Mesenteric fat pad (tissue), 1 donor: ENCODE measurements at regions not wholly inside any gene's neighbourhood (a gene's known extent, or its start where the extent isn't known, plus 50 kb on each side); places are given as distances from the start of the nearest gene placed in this dataset.

Experiments used
- DNase-seq: peaks from one replicate; pipeline ENCODE4 v3.0.0-alpha.2; 2020; ENCODE audit warnings: low spot score
- donor health status: DM: yes; HTN: yes; CAD: no.

GRCh38 chr16:64469906-64470702 lies 651.8 kb downstream of the CDH11 start:
- DNase-seq = no peak

- no peak for DNase-seq
These were observed 652.5 kb downstream of the CDH11 start for GRCh38 chr16:64469351-64469750.

GRCh38 chr16:64468515-64469090 lies 653.3 kb downstream of the CDH11 start:
- no peak for DNase-seq

GRCh38 chr16:64459821-64460220 lies 662.0 kb downstream of the CDH11 start:
- no peak for DNase-seq

GRCh38 chr16:64459402-64459801 lies 662.5 kb downstream of the CDH11 start:
- DNase-seq = no peak

- no peak for DNase-seq
These were observed 666.6 kb downstream of the CDH11 start for GRCh38 chr16:64455275-64455674.

GRCh38 chr16:64453646-64454045 lies 668.2 kb downstream of the CDH11 start:
- no peak for DNase-seq

GRCh38 chr16:64452446-64452845 lies 669.4 kb downstream of the CDH11 start:
- no peak for DNase-seq

GRCh38 chr16:64450177-64450576 lies 671.7 kb downstream of the CDH11 start:
- no peak for DNase-seq

- DNase-seq = no peak
These were observed 672.4 kb downstream of the CDH11 start for GRCh38 chr16:64449506-64449905.

GRCh38 chr16:64445649-64446048 lies 676.2 kb downstream of the CDH11 start:
- DNase-seq = no peak

GRCh38 chr16:64445245-64445644 lies 676.6 kb downstream of the CDH11 start:
- DNase-seq = no peak

GRCh38 chr16:64440421-64440831 lies 681.4 kb downstream of the CDH11 start:
- no peak for DNase-seq

- DNase-seq = no peak
These were observed 681.9 kb downstream of the CDH11 start for GRCh38 chr16:64440005-64440404.

- DNase-seq = no peak
These were observed 684.0 kb downstream of the CDH11 start for GRCh38 chr16:64437706-64438324.

- no peak for DNase-seq
These were observed 687.3 kb downstream of the CDH11 start for GRCh38 chr16:64434526-64435069.

GRCh38 chr16:64428463-64429113 lies 693.3 kb downstream of the CDH11 start:
- no peak for DNase-seq

- no peak for DNase-seq
These were observed 695.7 kb downstream of the CDH11 start for GRCh38 chr16:64426131-64426666.

- no peak for DNase-seq
These were observed 696.5 kb downstream of the CDH11 start for GRCh38 chr16:64425381-64425780.

GRCh38 chr16:64422259-64422658 lies 699.6 kb downstream of the CDH11 start:
- DNase-seq = no peak

- DNase-seq = no peak
These were observed 700.3 kb downstream of the CDH11 start for GRCh38 chr16:64421515-64421914.
